Neutrophil (primary cell): ENCODE measurements at regions not wholly inside any gene's neighbourhood (a gene's known extent, or its start where the extent isn't known, plus 50 kb on each side); places are given as distances from the start of the nearest gene placed in this dataset.

Source experiments
- H3K27ac ChIP-seq: fragments of 200-600 bp; sonication (generic); 2 replicates; pipeline ENCODE4 v1.5.1; 2016; ENCODE audit warnings: mild to moderate bottlenecking, moderate library complexity
- H3K27me3 ChIP-seq: fragments of 200-600 bp; sonication (generic); 2 replicates; pipeline ENCODE4 v1.6.0; 2016; ENCODE audit warnings: mild to moderate bottlenecking
- H3K36me3 ChIP-seq: fragments of 200-600 bp; sonication (generic); 2 replicates; pipeline ENCODE4 v1.5.1; 2017
- H3K4me1 ChIP-seq, 2 experiments: fragments of 200-600 bp in 1 of 2; sonication (generic) in 1 of 2; 1 replicate in 1 of 2; 2 replicates in 1 of 2; pipeline versions ENCODE4 v1.5.1 to v1.6.1; 2013 to 2016; ENCODE audit warnings: low read depth in 1 of 2, low read length in 1 of 2, mild to moderate bottlenecking in 1 of 2, moderate library complexity in 1 of 2; ENCODE audit not compliant: control insufficient read depth in 1 of 2, insufficient read depth in 1 of 2
- H3K4me3 ChIP-seq, 2 experiments: fragments of 200-600 bp in 1 of 2; sonication (generic) in 1 of 2; 1 replicate in 1 of 2; 2 replicates in 1 of 2; pipeline ENCODE4 v1.5.1; 2013 to 2016; ENCODE audit warnings: low read depth in 1 of 2, low read length in 1 of 2, mild to moderate bottlenecking in 1 of 2, moderate library complexity in 1 of 2
- H3K9me3 ChIP-seq: fragments of 200-600 bp; sonication (generic); 2 replicates; pipeline ENCODE4 v1.5.1; 2016
- TF ChIP-seq, protein P1 (sequence below): fragments of 200-600 bp; sonication (generic); IDR thresholded peaks from 2 replicates; pipeline ENCODE4 v1.5.1; 2016; ENCODE audit warnings: antibody characterized with exemption

DNA sequence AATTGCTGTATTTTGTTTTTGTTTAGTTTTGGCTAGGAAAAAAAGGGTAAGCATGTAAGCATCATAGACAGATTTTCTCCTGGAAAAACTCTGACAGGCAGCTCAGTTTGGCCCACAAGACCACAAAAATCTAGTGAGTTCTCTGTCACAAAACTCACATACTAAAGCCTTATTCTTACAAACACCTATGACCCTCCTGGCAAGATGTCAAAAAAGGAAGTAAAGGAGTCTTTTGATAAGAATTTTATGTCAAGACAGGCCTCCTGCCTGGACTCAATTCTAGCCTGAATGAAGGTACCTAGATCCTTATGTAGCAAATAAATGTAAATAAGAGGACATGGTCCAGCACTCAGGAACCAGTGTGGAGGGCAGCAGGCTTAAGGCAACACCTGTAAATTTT lies 668.3 kb upstream of the ZNF385D start:
- Histone ChIP-seq H3K27ac (no peak overlapping the region), H3K4me1 (no peaks in the 10 kb centered on the region), H3K9me3 (peaks cover 5% of the 10 kb centered on the region), H3K36me3 (no peaks in the 10 kb centered on the region), H3K4me3 (no peak overlapping the region), H3K27me3 (no peaks in the 10 kb centered on the region)
- TF ChIP-seq, protein P1, sequence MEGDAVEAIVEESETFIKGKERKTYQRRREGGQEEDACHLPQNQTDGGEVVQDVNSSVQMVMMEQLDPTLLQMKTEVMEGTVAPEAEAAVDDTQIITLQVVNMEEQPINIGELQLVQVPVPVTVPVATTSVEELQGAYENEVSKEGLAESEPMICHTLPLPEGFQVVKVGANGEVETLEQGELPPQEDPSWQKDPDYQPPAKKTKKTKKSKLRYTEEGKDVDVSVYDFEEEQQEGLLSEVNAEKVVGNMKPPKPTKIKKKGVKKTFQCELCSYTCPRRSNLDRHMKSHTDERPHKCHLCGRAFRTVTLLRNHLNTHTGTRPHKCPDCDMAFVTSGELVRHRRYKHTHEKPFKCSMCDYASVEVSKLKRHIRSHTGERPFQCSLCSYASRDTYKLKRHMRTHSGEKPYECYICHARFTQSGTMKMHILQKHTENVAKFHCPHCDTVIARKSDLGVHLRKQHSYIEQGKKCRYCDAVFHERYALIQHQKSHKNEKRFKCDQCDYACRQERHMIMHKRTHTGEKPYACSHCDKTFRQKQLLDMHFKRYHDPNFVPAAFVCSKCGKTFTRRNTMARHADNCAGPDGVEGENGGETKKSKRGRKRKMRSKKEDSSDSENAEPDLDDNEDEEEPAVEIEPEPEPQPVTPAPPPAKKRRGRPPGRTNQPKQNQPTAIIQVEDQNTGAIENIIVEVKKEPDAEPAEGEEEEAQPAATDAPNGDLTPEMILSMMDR = no peak

DNA sequence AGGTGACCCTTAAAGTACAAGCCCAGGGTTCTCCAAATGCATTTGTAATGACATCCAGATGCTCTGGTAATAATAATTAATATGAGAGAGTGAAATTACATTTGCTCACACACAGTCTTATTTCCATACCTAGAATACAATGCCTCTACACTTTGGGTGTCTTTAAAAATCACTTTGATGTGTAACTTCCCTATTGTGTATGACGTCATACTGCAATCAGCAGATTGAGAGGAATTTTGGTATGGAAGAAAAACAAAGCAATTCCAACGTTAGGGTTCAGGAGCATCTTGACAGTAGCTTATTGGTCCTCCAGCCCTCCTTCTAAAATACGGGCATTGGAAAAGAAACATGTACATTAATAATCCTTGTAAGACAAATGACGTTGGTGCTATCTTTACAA lies 670.6 kb upstream of the ZNF385D start:
- H3K27me3 ChIP-seq = no peaks in the 10 kb centered on the region
- H3K4me1 ChIP-seq = no peaks in the 10 kb centered on the region
- no peaks in the 10 kb centered on the region for H3K9me3 ChIP-seq
- H3K36me3 ChIP-seq = no peaks in the 10 kb centered on the region
- TF ChIP-seq, protein P1 = no peak
- H3K27ac ChIP-seq = no peak overlapping the region
- H3K4me3 ChIP-seq = no peak overlapping the region

DNA sequence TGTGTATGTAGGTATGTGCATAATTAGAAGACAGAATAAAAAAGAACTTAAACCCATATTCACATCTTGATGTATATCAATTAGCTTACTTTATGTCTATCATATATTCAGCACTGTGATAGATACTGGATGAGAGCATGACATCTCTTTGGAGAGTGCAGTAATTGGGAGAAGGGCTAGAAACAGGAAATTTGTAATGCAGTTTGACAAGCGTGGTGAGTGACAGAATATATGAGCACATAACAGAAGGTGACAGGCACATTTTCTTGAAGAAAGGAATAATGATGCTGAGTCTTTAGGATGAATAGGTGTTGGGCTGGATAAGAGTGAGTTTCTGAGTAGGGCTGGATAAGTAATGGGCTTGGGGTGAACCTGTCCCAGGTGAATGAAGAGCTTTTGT lies 680.3 kb upstream of the ZNF385D start:
- Histone ChIP-seq H3K4me1 (no peaks in the 10 kb centered on the region), H3K9me3 (no peaks in the 10 kb centered on the region), H3K27me3 (no peaks in the 10 kb centered on the region), H3K36me3 (no peaks in the 10 kb centered on the region), H3K27ac (no peak overlapping the region), H3K4me3 (no peak overlapping the region)
- TF ChIP-seq, protein P1 = no peak

DNA sequence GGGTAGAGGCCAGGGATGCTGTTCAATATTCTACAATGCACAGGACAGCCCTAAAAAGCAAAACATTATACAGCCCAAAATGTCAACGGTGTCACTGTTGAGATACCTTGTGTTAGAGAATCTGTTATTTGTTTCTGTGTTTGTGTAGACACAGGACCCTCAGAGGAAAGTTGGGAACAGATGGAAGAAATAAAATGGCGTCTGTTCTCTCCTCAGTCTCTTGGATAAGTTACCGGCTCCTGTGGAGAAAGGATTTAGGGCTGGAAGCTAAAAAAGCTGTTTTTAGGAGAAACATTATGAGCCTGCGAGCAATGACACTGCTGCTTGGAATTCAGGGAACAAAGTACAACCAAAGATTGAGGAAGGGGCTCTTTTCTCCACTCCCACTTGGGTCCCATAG lies 688.6 kb upstream of the ZNF385D start:
- H3K27me3 ChIP-seq = no peaks in the 10 kb centered on the region
- TF ChIP-seq, protein P1 = no peak
- no peaks in the 10 kb centered on the region for H3K9me3 ChIP-seq
- no peaks in the 10 kb centered on the region for H3K4me1 ChIP-seq
- H3K27ac ChIP-seq = no peak overlapping the region
- H3K36me3 ChIP-seq = no peaks in the 10 kb centered on the region
- H3K4me3 ChIP-seq = no peak overlapping the region

DNA sequence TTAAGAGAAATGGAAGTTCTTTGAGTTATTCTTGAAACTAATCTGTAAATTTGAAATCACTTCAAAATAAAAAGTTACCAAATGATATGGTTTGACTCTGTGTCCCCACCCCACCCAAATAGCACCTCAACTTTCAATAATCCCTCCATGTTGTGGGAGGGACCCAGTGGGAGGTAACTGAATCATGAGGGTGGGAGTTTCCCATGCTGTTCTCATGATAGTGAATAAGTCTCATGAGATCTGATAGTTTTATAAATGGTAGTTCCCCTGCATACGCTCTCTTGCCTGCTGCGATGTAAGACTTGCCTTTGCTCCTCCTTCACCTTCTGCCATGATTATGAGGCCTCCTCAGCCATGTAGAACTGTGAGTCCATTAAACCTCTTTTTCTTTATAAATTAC lies 690.7 kb upstream of the ZNF385D start:
- TF ChIP-seq, protein P1 = no peak
- Histone ChIP-seq H3K36me3 (no peaks in the 10 kb centered on the region), H3K27ac (no peak overlapping the region), H3K9me3 (no peaks in the 10 kb centered on the region), H3K27me3 (no peaks in the 10 kb centered on the region), H3K4me1 (no peaks in the 10 kb centered on the region), H3K4me3 (no peak overlapping the region)
